OCI-LY3 (cell line): ENCODE measurements at regions not wholly inside any gene's neighbourhood (a gene's known extent, or its start where the extent isn't known, plus 50 kb on each side); places are given as distances from the start of the nearest gene placed in this dataset.

ENCODE experiments used
- EZH2phosphoT487 ChIP-seq: fragments of 200-600 bp; shearing (Covaris generic); IDR thresholded peaks from 2 replicates; pipeline ENCODE4 v1.6.1; 2018; ENCODE audit warnings: antibody characterized with exemption, mixed run types, low read depth
- TF ChIP-seq, protein P1 (sequence below): fragments of 200-600, 300-600 bp; sonication (generic); IDR thresholded peaks from 2 replicates; pipeline ENCODE4 v1.5.1; 2014; ENCODE audit warnings: antibody characterized with exemption, low read length, low read depth

DNA sequence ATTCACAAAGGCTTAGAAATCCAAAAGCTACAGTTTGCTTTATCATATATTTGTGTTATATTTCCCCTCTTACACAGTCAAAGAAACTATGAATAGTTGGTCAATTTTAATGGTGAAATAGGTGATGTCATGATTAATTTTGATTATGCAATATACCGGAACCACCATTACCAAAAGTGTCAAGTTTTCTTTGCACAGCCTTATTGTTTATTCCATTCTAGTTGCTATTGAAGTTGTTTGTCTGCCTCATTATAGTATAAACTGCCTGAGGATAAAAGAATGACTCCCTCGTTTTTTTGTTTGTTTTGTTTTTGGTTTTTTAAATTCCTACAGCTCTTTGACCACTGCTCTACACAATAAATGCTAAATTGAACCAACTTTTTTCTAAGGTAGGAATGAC lies 690.6 kb upstream of the ZP4 start:
- TF ChIP-seq, protein P1, sequence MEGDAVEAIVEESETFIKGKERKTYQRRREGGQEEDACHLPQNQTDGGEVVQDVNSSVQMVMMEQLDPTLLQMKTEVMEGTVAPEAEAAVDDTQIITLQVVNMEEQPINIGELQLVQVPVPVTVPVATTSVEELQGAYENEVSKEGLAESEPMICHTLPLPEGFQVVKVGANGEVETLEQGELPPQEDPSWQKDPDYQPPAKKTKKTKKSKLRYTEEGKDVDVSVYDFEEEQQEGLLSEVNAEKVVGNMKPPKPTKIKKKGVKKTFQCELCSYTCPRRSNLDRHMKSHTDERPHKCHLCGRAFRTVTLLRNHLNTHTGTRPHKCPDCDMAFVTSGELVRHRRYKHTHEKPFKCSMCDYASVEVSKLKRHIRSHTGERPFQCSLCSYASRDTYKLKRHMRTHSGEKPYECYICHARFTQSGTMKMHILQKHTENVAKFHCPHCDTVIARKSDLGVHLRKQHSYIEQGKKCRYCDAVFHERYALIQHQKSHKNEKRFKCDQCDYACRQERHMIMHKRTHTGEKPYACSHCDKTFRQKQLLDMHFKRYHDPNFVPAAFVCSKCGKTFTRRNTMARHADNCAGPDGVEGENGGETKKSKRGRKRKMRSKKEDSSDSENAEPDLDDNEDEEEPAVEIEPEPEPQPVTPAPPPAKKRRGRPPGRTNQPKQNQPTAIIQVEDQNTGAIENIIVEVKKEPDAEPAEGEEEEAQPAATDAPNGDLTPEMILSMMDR, result no peak
- TF ChIP-seq EZH2phosphoT487, result no peak
